Loucy (cell line): ENCODE measurements at regions not wholly inside any gene's neighbourhood (a gene's known extent, or its start where the extent isn't known, plus 50 kb on each side); places are given as distances from the start of the nearest gene placed in this dataset.

Experiments
- H2AFZ ChIP-seq: fragments of 200-600 bp; sonication (generic); 2 replicates; pipeline ENCODE4 v1.6.0; 2016; ENCODE audit warnings: antibody characterized with exemption, mild to moderate bottlenecking, low read length, moderate library complexity
- H3F3A ChIP-seq: fragments of 200-600 bp; 2 replicates; pipeline ENCODE4 v1.6.0; 2016; ENCODE audit warnings: antibody characterized with exemption, low read depth, mild to moderate bottlenecking
- H3K27me3 ChIP-seq: fragments of 200-600 bp; sonication (generic); 2 replicates; pipeline ENCODE4 v1.6.1; 2014; ENCODE audit warnings: low read length, mild to moderate bottlenecking; ENCODE audit not compliant: insufficient read depth, poor library complexity, severe bottlenecking
- H3K36me3 ChIP-seq: fragments of 200-600 bp; sonication (generic); 2 replicates; pipeline ENCODE4 v1.6.1; 2016; ENCODE audit warnings: low read length; ENCODE audit not compliant: insufficient read depth
- H3K4me1 ChIP-seq: fragments of 200-600 bp; sonication (generic); 2 replicates; pipeline ENCODE4 v1.5.1; 2014; ENCODE audit warnings: low read length, mild to moderate bottlenecking; ENCODE audit not compliant: insufficient read depth, poor library complexity, severe bottlenecking
- H3K4me2 ChIP-seq: fragments of 200-600 bp; sonication (generic); 2 replicates; pipeline ENCODE4 v1.6.0; 2014; ENCODE audit warnings: antibody characterized with exemption, low read length, low read depth, mild to moderate bottlenecking; ENCODE audit not compliant: poor library complexity, severe bottlenecking
- H3K4me3 ChIP-seq: fragments of 200-600 bp; sonication (generic); 2 replicates; pipeline ENCODE4 v1.5.1; 2014; ENCODE audit warnings: low read length, mild to moderate bottlenecking, mixed read lengths; ENCODE audit not compliant: poor library complexity, severe bottlenecking
- H3K79me2 ChIP-seq: fragments of 200-600 bp; sonication (generic); 2 replicates; pipeline ENCODE4 v1.6.1; 2014; ENCODE audit warnings: low read length; ENCODE audit not compliant: insufficient read depth
- H3K9ac ChIP-seq: fragments of 200-600 bp; sonication (generic); 2 replicates; pipeline ENCODE4 v1.6.0; 2014; ENCODE audit warnings: mild to moderate bottlenecking, low read depth, low read length, moderate library complexity; ENCODE audit not compliant: poor library complexity, severe bottlenecking
- H3K9me2 ChIP-seq: fragments of 200-600 bp; sonication (generic); replicated peaks from 2 replicates; pipeline ENCODE4 v1.6.1; 2016; ENCODE audit warnings: low read depth, low read length, mixed read lengths
- H3K9me3 ChIP-seq: fragments of 200-600 bp; sonication (generic); 2 replicates; pipeline ENCODE4 v1.6.1; 2014; ENCODE audit warnings: mild to moderate bottlenecking, antibody characterized with exemption, low read length, low read depth; ENCODE audit not compliant: insufficient read depth
- H4K20me1 ChIP-seq: fragments of 200-600 bp; sonication (generic); 2 replicates; pipeline ENCODE4 v1.6.0; 2014; ENCODE audit warnings: antibody characterized with exemption, low read length, mild to moderate bottlenecking; ENCODE audit not compliant: insufficient read depth, poor library complexity, severe bottlenecking
- CTCF ChIP-seq: fragments of 200-600 bp; sonication (generic); conservative IDR thresholded peaks from 2 replicates; pipeline ENCODE4 v1.5.1; 2014; ENCODE audit warnings: mild to moderate bottlenecking, antibody characterized with exemption, low read length
- EZH2phosphoT487 ChIP-seq: fragments of 200-600 bp; IDR thresholded peaks from 2 replicates; pipeline ENCODE4 v1.6.1; 2018; ENCODE audit warnings: antibody characterized with exemption, mild to moderate bottlenecking, moderate library complexity, borderline replicate concordance

GRCh38 chr11:90392692-90393091 is 169.8 kb upstream of the CHORDC1 start:
- no peaks in the 10 kb centered on the region for H3K79me2 ChIP-seq
- no peaks in the 10 kb centered on the region for H3K4me1 ChIP-seq
- H3K4me3 ChIP-seq, result no peak overlapping the region
- no peaks in the 10 kb centered on the region for H4K20me1 ChIP-seq
- no peak for TF ChIP-seq EZH2phosphoT487
- TF ChIP-seq CTCF, result 0 out of 2 replicates have a peak, but pooled peaks have one; percentile 8
- H3K27me3 ChIP-seq, result no peaks in the 10 kb centered on the region
- H3K4me2 ChIP-seq, result no peak overlapping the region
- no peaks in the 10 kb centered on the region for H3K9me2 ChIP-seq
- no peak overlapping the region for H2AFZ ChIP-seq
- no peaks in the 10 kb centered on the region for H3K9me3 ChIP-seq
- no peaks in the 10 kb centered on the region for H3K36me3 ChIP-seq
- no peaks in the 10 kb centered on the region for H3F3A ChIP-seq
- no peak overlapping the region for H3K9ac ChIP-seq

- H2AFZ ChIP-seq, result no peak overlapping the region
- TF ChIP-seq EZH2phosphoT487 (no peak), CTCF (no peak)
- no peaks in the 10 kb centered on the region for H3K9me3 ChIP-seq
- H3F3A ChIP-seq, result no peaks in the 10 kb centered on the region
- no peaks in the 10 kb centered on the region for H4K20me1 ChIP-seq
- no peak overlapping the region for H3K4me3 ChIP-seq
- H3K4me2 ChIP-seq, result no peak overlapping the region
- no peaks in the 10 kb centered on the region for H3K9me2 ChIP-seq
- no peak overlapping the region for H3K9ac ChIP-seq
- no peaks in the 10 kb centered on the region for H3K4me1 ChIP-seq
- H3K27me3 ChIP-seq, result no peaks in the 10 kb centered on the region
- H3K79me2 ChIP-seq, result no peaks in the 10 kb centered on the region
- no peaks in the 10 kb centered on the region for H3K36me3 ChIP-seq
These were observed 168.9 kb upstream of the CHORDC1 start for GRCh38 chr11:90391756-90392155.

GRCh38 chr11:90380206-90380605 is 157.4 kb upstream of the CHORDC1 start:
- Histone ChIP-seq H3K4me3 (no peak overlapping the region), H3K79me2 (no peaks in the 10 kb centered on the region), H3K9me2 (no peaks in the 10 kb centered on the region), H3K4me2 (no peak overlapping the region), H3K4me1 (no peaks in the 10 kb centered on the region), H3K27me3 (no peaks in the 10 kb centered on the region), H4K20me1 (no peaks in the 10 kb centered on the region), H3K9me3 (no peaks in the 10 kb centered on the region; the same call in 1 of the 2 replicates), H2AFZ (no peak overlapping the region), H3K36me3 (no peaks in the 10 kb centered on the region), H3K9ac (no peak overlapping the region), H3F3A (no peaks in the 10 kb centered on the region)
- TF ChIP-seq CTCF (no peak), EZH2phosphoT487 (no peak)
